ENCODE measurements at regions not wholly inside any gene's neighbourhood (a gene's known extent, or its start where the extent isn't known, plus 50 kb on each side); places are given as distances from the start of the nearest gene placed in this dataset.

DNA sequence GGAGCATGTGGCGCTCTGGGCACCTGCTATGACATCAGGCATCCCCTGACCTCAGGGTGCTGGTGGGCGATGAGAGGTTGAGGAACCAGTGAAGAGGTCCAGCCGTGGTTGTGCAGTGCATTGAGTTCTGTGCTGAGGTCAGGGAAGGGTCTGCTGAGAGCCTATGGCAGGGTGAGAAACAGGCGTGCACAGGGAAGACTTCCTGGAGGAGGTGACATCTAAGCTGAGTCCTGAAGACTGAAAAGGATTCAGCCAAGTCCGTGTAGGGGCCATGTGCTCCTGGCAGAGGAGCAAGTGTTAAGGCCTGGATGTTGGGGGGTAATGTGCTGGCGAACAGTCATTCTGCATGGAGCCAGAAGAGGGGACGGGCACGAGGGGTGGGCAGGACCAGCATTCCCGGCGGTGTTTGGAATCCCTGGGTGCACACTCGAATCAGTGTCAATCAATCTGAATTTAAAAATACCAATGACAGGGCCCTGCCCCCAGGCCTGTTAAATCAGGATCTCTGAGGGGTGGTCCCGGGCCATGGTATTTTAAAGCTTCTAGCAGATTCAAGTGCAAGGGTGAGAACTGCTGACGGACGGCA lies 65.8 kb upstream of the CIBAR2 start:
- Histone ChIP-seq H3K27ac (no peak overlapping the region), H3K4me1 (peaks cover 0 to 17% (median 7%) of the 10 kb centered on the region in 4 donors), H3K36me3 (peaks cover 0 to under 1% (median 0%) of the 10 kb centered on the region in 3 donors), H3K27me3 (no peaks in the 10 kb centered on the region), H3K9me3 (no peaks in the 10 kb centered on the region), H3K4me3 (no peak overlapping the region)
- 86 to 91% methylated on average over 14 of the region's 14 CpGs for WGBS, 2 donors
- no peak for TF ChIP-seq EP300 (IDR thresholded peaks at IDR 0.05)
- TF ChIP-seq, protein P1, sequence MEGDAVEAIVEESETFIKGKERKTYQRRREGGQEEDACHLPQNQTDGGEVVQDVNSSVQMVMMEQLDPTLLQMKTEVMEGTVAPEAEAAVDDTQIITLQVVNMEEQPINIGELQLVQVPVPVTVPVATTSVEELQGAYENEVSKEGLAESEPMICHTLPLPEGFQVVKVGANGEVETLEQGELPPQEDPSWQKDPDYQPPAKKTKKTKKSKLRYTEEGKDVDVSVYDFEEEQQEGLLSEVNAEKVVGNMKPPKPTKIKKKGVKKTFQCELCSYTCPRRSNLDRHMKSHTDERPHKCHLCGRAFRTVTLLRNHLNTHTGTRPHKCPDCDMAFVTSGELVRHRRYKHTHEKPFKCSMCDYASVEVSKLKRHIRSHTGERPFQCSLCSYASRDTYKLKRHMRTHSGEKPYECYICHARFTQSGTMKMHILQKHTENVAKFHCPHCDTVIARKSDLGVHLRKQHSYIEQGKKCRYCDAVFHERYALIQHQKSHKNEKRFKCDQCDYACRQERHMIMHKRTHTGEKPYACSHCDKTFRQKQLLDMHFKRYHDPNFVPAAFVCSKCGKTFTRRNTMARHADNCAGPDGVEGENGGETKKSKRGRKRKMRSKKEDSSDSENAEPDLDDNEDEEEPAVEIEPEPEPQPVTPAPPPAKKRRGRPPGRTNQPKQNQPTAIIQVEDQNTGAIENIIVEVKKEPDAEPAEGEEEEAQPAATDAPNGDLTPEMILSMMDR (IDR thresholded peaks at IDR 0.05) = no peak
- TF ChIP-seq POLR2A (IDR thresholded peaks at IDR 0.05) = no peak
- no peak for DNase-seq (ENCODE audit: low spot score in 2 of 2)

DNA sequence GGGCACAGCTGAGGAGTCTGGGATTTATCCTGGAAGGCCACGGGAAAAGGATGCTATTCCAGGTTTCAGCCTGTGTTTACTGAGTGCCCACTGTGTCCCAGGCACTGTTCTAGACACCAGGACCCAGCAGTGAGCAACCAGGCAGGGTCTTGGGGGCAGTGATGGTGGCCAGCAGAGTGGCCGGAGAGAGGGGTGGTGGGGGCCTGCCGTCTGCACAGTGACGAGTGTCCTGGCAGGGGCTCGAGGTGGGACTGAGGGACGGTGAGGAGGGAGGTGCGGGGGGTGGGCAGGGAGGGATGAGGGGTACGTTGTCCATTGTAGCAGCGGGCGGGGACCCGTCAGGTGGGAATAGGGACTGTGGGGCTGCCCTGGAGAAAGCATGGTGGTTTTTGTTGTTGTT lies 66.3 kb upstream of the CIBAR2 start:
- TF ChIP-seq, protein P1 (IDR thresholded peaks at IDR 0.05) = no peak
- TF ChIP-seq POLR2A (IDR thresholded peaks at IDR 0.05) (no peak), EP300 (IDR thresholded peaks at IDR 0.05) (no peak)
- WGBS, 2 donors = 90 to 96% methylated on average over 11 of the region's 11 CpGs
- H3K4me3 ChIP-seq = no peak overlapping the region
- H3K27ac ChIP-seq = no peak overlapping the region
- H3K4me1 ChIP-seq = peaks cover 0 to 12% (median 3%) of the 10 kb centered on the region in 4 donors
- H3K27me3 ChIP-seq = no peaks in the 10 kb centered on the region
- peaks cover 0 to 2% (median 0%) of the 10 kb centered on the region in 4 donors for H3K9me3 ChIP-seq
- H3K36me3 ChIP-seq = peaks cover 0 to 6% (median 0%) of the 10 kb centered on the region in 3 donors
- no peak for DNase-seq (ENCODE audit: low spot score in 2 of 2)

DNA sequence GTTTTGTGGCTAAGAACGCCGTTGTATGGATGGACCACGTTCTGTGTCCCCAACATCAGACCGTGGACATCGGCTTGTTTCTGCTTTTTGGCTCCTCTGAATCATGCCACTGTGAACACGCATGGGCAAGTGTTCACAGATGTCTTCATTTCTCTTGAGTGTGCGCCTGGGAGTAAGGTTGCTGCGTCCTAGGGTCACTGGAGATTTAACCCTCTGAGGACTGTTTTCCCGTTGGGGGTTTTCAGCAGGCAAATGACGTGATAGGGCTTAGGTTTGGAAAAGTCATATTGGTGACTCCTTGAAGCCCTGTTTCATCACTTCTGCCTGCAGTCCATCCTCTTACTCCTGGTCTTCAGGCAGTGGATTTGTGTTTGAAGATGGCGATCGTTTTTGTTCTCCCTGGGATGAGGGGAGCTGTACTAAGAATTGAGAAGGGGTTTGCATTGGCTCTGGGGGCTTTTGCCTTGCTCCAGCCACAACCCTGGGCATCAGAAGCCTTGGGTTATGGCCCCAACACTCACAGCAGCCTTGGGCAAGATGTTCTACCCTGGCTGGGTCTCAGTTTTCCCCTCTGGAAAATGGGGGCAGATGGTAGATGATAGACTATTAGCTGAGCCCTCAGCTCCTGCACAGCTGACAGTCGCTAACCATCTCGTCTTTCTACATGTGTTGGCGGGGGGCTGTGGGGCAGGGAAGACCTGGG lies 67.2 kb upstream of the CIBAR2 start:
- 79 to 86% methylated on average over 15 of the region's 15 CpGs for WGBS, 2 donors
- no peak for DNase-seq (ENCODE audit: low spot score in 2 of 2)
- H3K27ac ChIP-seq = no peak overlapping the region
- peaks cover 0 to 15% (median 0%) of the 10 kb centered on the region in 3 donors for H3K36me3 ChIP-seq
- peaks cover 0 to 11% (median 0%) of the 10 kb centered on the region in 4 donors for H3K9me3 ChIP-seq
- peaks cover 0 to 3% (median 0%) of the 10 kb centered on the region in 4 donors for H3K4me1 ChIP-seq
- H3K27me3 ChIP-seq = no peaks in the 10 kb centered on the region
- no peak overlapping the region for H3K4me3 ChIP-seq
- TF ChIP-seq POLR2A (IDR thresholded peaks at IDR 0.05) = no peak
- no peak for TF ChIP-seq EP300 (IDR thresholded peaks at IDR 0.05)
- TF ChIP-seq, protein P1 (IDR thresholded peaks at IDR 0.05) = no peak

DNA sequence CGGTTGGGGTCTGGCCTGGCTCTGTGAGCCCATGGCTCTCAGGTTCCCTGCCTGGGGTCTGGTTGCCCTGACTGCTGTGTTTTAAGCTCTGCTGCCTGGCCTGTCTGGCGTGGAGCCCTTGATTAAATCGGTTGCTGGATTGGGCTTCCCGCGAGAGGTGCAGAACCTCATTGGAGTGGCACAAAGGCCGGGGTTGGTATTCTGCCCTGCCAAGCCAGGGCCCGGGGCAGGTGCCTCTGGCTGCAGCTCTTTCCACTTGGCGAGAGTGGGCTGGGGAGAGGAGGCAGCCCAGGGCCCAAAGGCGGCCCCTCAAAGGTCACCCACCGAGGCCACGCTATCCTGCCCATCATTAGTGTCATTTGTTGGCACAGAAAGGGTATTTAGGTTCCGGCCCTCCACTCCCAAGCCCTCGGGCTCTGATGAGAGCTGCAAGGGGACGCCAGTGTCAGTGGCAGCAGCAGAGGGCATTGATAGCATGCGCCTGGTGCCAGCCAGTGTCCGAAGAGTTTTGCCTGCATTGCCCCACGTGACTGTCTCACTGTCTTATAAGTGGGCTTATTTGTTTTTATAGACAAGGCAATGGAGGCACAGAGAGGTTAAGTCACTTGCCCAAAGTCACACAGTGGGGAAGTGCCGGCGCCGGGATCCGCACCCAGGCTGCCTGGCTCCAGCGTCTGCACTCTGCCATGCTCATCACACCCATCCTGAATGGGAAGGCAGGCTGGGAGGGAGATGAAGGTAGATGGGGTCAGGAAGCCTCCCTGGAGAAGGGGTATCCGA lies 68.0 kb upstream of the CIBAR2 start:
- no peak for TF ChIP-seq POLR2A (IDR thresholded peaks at IDR 0.05)
- TF ChIP-seq, protein P1 (IDR thresholded peaks at IDR 0.05) = no peak
- TF ChIP-seq EP300 (IDR thresholded peaks at IDR 0.05) = no peak
- H3K27me3 ChIP-seq = no peaks in the 10 kb centered on the region
- peaks cover 0 to 19% (median 0%) of the 10 kb centered on the region in 4 donors for H3K9me3 ChIP-seq
- no peak for DNase-seq (ENCODE audit: low spot score in 2 of 2)
- H3K4me3 ChIP-seq = no peak overlapping the region
- H3K27ac ChIP-seq = no peak overlapping the region
- WGBS, 2 donors = 92% methylated on average over 22 to 23 of the region's 23 CpGs
- H3K36me3 ChIP-seq = peaks cover 0 to 21% (median 0%) of the 10 kb centered on the region in 3 donors
- H3K4me1 ChIP-seq = no peaks in the 10 kb centered on the region
